A673 (cell line): ENCODE measurements at regions not wholly inside any gene's neighbourhood (a gene's known extent, or its start where the extent isn't known, plus 50 kb on each side); places are given as distances from the start of the nearest gene placed in this dataset.

ENCODE experiments used
- BruUV-seq: library from RNA; stranded (reverse); fragments of 400-500 nt; replicated peaks from 2 replicates; lab custom pipeline; 2021; lab: Mats Ljungman, UMichigan
- CTCF ChIA-PET: fragments of 300-600 bp; sonication (Branson Sonifier 250); formaldehyde crosslinking; loops from one replicate; lab custom pipeline; 2022; ENCODE audit warnings: antibody characterized with exemption; lab: Charles Lee
- POLR2A ChIA-PET: fragments of 300-600 bp; sonication (Branson Sonifier 250); formaldehyde crosslinking; loops from one replicate; lab custom pipeline; 2022; ENCODE audit warnings: antibody characterized with exemption; ENCODE audit not compliant: low non-redundant PET; lab: Charles Lee
- DNase-seq: peaks from one replicate; pipeline ENCODE4 v3.0.0-alpha.2; 2015; ENCODE audit warnings: low spot score
- H3K27ac ChIP-seq: fragments of 200-600 bp; sonication (generic); 2 replicates; pipeline ENCODE4 v1.5.1; 2016; ENCODE audit warnings: mixed run types, low read depth, mild to moderate bottlenecking, mixed read lengths, antibody characterized with exemption, low read length; ENCODE audit not compliant: poor library complexity, severe bottlenecking
- H3K27me3 ChIP-seq: fragments of 200-600 bp; sonication (generic); replicated peaks from 2 replicates; pipeline ENCODE4 v1.6.1; 2017; ENCODE audit warnings: mixed run types, low read depth, mild to moderate bottlenecking, mixed read lengths, antibody characterized with exemption, low read length; ENCODE audit not compliant: insufficient read depth, poor library complexity
- H3K36me3 ChIP-seq: fragments of 200-600 bp; sonication (generic); 2 replicates; pipeline ENCODE4 v1.6.1; 2016; ENCODE audit warnings: mixed run types, mild to moderate bottlenecking, mixed read lengths, antibody characterized with exemption, low read length; ENCODE audit not compliant: insufficient read depth, poor library complexity, severe bottlenecking
- H3K4me1 ChIP-seq: fragments of 200-600 bp; sonication (generic); 2 replicates; pipeline ENCODE4 v1.6.1; 2017; ENCODE audit warnings: mixed run types, mild to moderate bottlenecking, mixed read lengths, antibody characterized with exemption, low read length; ENCODE audit not compliant: insufficient read depth, poor library complexity, severe bottlenecking
- H3K4me3 ChIP-seq: fragments of 200-600 bp; sonication (generic); 2 replicates; pipeline ENCODE4 v1.5.1; 2016; ENCODE audit warnings: low read depth, mixed run types, mild to moderate bottlenecking, mixed read lengths, low read length; ENCODE audit not compliant: poor library complexity, severe bottlenecking
- H3K9me3 ChIP-seq: fragments of 200-600 bp; sonication (generic); 2 replicates; pipeline ENCODE4 v1.6.1; 2016; ENCODE audit warnings: mixed run types, low read depth, mild to moderate bottlenecking, mixed read lengths, antibody characterized with exemption, low read length; ENCODE audit not compliant: poor library complexity, severe bottlenecking
- CTCF ChIP-seq: fragments of 300-800, 200-600 bp; sonication (generic); conservative IDR thresholded peaks from 2 replicates; pipeline ENCODE4 v1.5.1; 2017; ENCODE audit warnings: low read depth, mild to moderate bottlenecking, antibody characterized with exemption, low read length, moderate library complexity, mixed read lengths
- EZH2 ChIP-seq: fragments of 200-600 bp; sonication (generic); IDR thresholded peaks from 2 replicates; pipeline ENCODE4 v1.6.1; 2017; ENCODE audit warnings: borderline replicate concordance, low read depth, mild to moderate bottlenecking, mixed read lengths, antibody characterized with exemption, low read length; ENCODE audit not compliant: poor library complexity, severe bottlenecking
- intact Hi-C: fragments of 100-400 bp; cut with micrococcal nuclease; formaldehyde crosslinking; loops from one replicate; pipeline ENCODE4 v1.10.0; 2022; ENCODE audit not compliant: unreplicated experiment

GRCh38 chr14:22184157-22184829 is 404.7 kb downstream of the DAD1 start:
- no peak overlapping the region for H3K4me3 ChIP-seq
- intact Hi-C loops = no loop called here
- H3K9me3 ChIP-seq = no peaks in the 10 kb centered on the region
- TF ChIP-seq CTCF (no peak), EZH2 (no peak)
- BruUV-seq = no TSS peak
- CTCF ChIA-PET = no interaction called here
- H3K36me3 ChIP-seq = no peaks in the 10 kb centered on the region
- no peaks in the 10 kb centered on the region for H3K4me1 ChIP-seq
- no peak for DNase-seq
- H3K27me3 ChIP-seq = no peaks in the 10 kb centered on the region
- POLR2A ChIA-PET = interaction anchor here (0.6 kb wide), 1 partner anchor 19 kb away, joined by 4 read pairs; no protein-coding TSS in a partner anchor
- H3K27ac ChIP-seq = no peak overlapping the region

GRCh38 chr14:22180045-22180444 is 409.0 kb downstream of the DAD1 start:
- intact Hi-C loops = no loop called here

GRCh38 chr14:22179190-22179589 is 409.8 kb downstream of the DAD1 start:
- ChIA-PET POLR2A (no interaction called here), CTCF (no interaction called here)
- DNase-seq = no peak
- Histone ChIP-seq H3K4me1 (no peaks in the 10 kb centered on the region), H3K4me3 (no peak overlapping the region), H3K36me3 (no peaks in the 10 kb centered on the region), H3K27me3 (no peaks in the 10 kb centered on the region), H3K27ac (no peak overlapping the region), H3K9me3 (no peaks in the 10 kb centered on the region)
- intact Hi-C loops = no loop called here
- no TSS peak for BruUV-seq
- TF ChIP-seq CTCF (no peak), EZH2 (no peak)

More at GRCh38 chr14:22180045-22180444, 409.0 kb downstream of the DAD1 start:
- no peak overlapping the region for H3K4me3 ChIP-seq
- no peak for TF ChIP-seq CTCF
- no peak for TF ChIP-seq EZH2
- no peak overlapping the region for H3K27ac ChIP-seq
- ChIA-PET CTCF (no interaction called here), POLR2A (no interaction called here)
- H3K4me1 ChIP-seq = no peaks in the 10 kb centered on the region
- no peak for DNase-seq
- no peaks in the 10 kb centered on the region for H3K36me3 ChIP-seq
- H3K27me3 ChIP-seq = no peaks in the 10 kb centered on the region
- no TSS peak for BruUV-seq
- H3K9me3 ChIP-seq = no peaks in the 10 kb centered on the region
